GM12878 (cell line): ENCODE measurements at regions not wholly inside any gene's neighbourhood (a gene's known extent, or its start where the extent isn't known, plus 50 kb on each side); places are given as distances from the start of the nearest gene placed in this dataset.

Experiments used
- ATAC-seq: fragments of 200-7000 bp; cut with Tn5 transposase; 3 replicates; pipeline ENCODE4 v1.9.1; 2020; ENCODE audit warnings: mild to moderate bottlenecking, moderate library complexity
- BruUV-seq: library from RNA; stranded (reverse); fragments of 400-500 nt; replicated peaks from 2 replicates; lab custom pipeline; 2021; lab: Mats Ljungman, UMichigan
- CTCF ChIA-PET: fragments of 300-600 bp; sonication (Branson Sonifier 250); formaldehyde crosslinking; extraction: SDS; loops from one replicate; lab custom pipeline; 2021; ENCODE audit warnings: inconsistent platforms; lab: Yijun Ruan, JAX
- POLR2A ChIA-PET: fragments of 350-600 bp; formaldehyde crosslinking; extraction: SDS; loops from one replicate; lab custom pipeline; 2021; ENCODE audit warnings: inconsistent platforms; lab: Charles Lee
- RAD21 ChIA-PET: fragments of 300-600 bp; sonication (Branson Sonifier 250); formaldehyde crosslinking; loops from one replicate; lab custom pipeline; 2023; ENCODE audit warnings: antibody characterized with exemption; ENCODE audit not compliant: unreplicated experiment; lab: Charles Lee
- SMC1A ChIA-PET: fragments of 300-600 bp; sonication (Branson Sonifier 250); formaldehyde crosslinking; loops from one replicate; lab custom pipeline; 2023; ENCODE audit not compliant: unreplicated experiment, uncharacterized antibody; lab: Charles Lee
- DNase-seq: peaks from one replicate; pipeline ENCODE4 v3.0.0-alpha.2; 2011; ENCODE audit warnings: low read depth, low spot score
- FAIRE-seq: peaks from 3 replicates; lab custom pipeline; 2011; peaks lifted over from hg19 to GRCh38; lab: Jason Lieb, UNC
- H2AFZ ChIP-seq: 2 replicates; pipeline ENCODE4 v1.6.0; 2011; ENCODE audit warnings: low read depth, low read length, control low read depth; ENCODE audit not compliant: control insufficient read depth
- H3K27ac ChIP-seq: 2 replicates; pipeline ENCODE4 v1.5.1; 2011; ENCODE audit warnings: control low read depth; ENCODE audit not compliant: control insufficient read depth, insufficient read depth
- H3K27me3 ChIP-seq, 2 experiments: replicated peaks in 1 of 2; 2 replicates each; pipeline versions ENCODE4 v1.6.0 to v1.6.1; 2011; ENCODE audit warnings: low read length in 1 of 2; ENCODE audit not compliant: control insufficient read depth in 2 of 2, insufficient read depth in 2 of 2
- H3K36me3 ChIP-seq, 2 experiments: 2 replicates each; pipeline ENCODE4 v1.5.1; 2011; ENCODE audit warnings: low read length in 1 of 2; ENCODE audit not compliant: control insufficient read depth in 2 of 2, insufficient read depth in 2 of 2
- H3K4me1 ChIP-seq: 2 replicates; pipeline ENCODE4 v1.6.1; 2011; ENCODE audit warnings: mild to moderate bottlenecking, low read length, moderate library complexity, mixed read lengths; ENCODE audit not compliant: control insufficient read depth, insufficient read depth
- H3K4me2 ChIP-seq: 2 replicates; pipeline ENCODE4 v1.6.0; 2011; ENCODE audit warnings: control low read depth; ENCODE audit not compliant: control insufficient read depth, insufficient read depth
- H3K4me3 ChIP-seq: fragments of 200-600 bp; sonication (generic); 2 replicates; pipeline ENCODE4 v1.5.1; 2016
- H3K79me2 ChIP-seq: 2 replicates; pipeline ENCODE4 v1.6.0; 2011; ENCODE audit warnings: low read length; ENCODE audit not compliant: control insufficient read depth, insufficient read depth
- H3K9ac ChIP-seq: 2 replicates; pipeline ENCODE4 v1.8.0; 2011; ENCODE audit warnings: low read length, control low read depth, mixed read lengths; ENCODE audit not compliant: control insufficient read depth, insufficient read depth
- H3K9me3 ChIP-seq: replicated peaks from 3 replicates; pipeline ENCODE4 v1.5.1; 2011; ENCODE audit warnings: mild to moderate bottlenecking, low read length; ENCODE audit not compliant: control insufficient read depth, insufficient read depth
- H4K20me1 ChIP-seq: 2 replicates; pipeline ENCODE4 v1.6.0; 2011; ENCODE audit not compliant: control insufficient read depth, insufficient read depth
- CHD2 ChIP-seq: IDR thresholded peaks from 2 replicates; pipeline ENCODE4 v1.6.1; 2011; ENCODE audit warnings: low read depth, low read length, improper control_type of control experiment, borderline replicate concordance
- FOXK2 ChIP-seq: fragments of 450-650 bp; IDR thresholded peaks from 2 replicates; pipeline ENCODE4 v1.6.1; 2017; ENCODE audit warnings: mild to moderate bottlenecking, moderate library complexity
- GATAD2B ChIP-seq: fragments of 450-650 bp; conservative IDR thresholded peaks from 2 replicates; pipeline ENCODE4 v1.6.1; 2017; ENCODE audit warnings: low read depth, mild to moderate bottlenecking, moderate library complexity
- IRF5 ChIP-seq: fragments of 450-650 bp; IDR thresholded peaks from 2 replicates; pipeline ENCODE4 v1.6.1; 2017; ENCODE audit warnings: borderline replicate concordance
- MYB ChIP-seq: fragments of 150-350 bp; IDR thresholded peaks from 2 replicates; pipeline ENCODE4 v1.6.1; 2014; ENCODE audit warnings: mild to moderate bottlenecking, low read depth, low read length, borderline replicate concordance
- NFYA ChIP-seq: IDR thresholded peaks from 2 replicates; pipeline ENCODE4 v1.6.1; 2011; ENCODE audit warnings: low read depth, mild to moderate bottlenecking, low read length, improper control_type of control experiment, borderline replicate concordance
- POLR2AphosphoS5 ChIP-seq: IDR thresholded peaks from 2 replicates; pipeline ENCODE4 v1.6.1; 2011; ENCODE audit warnings: mild to moderate bottlenecking, low read length, inconsistent platforms
- RAD21 ChIP-seq: IDR thresholded peaks from 2 replicates; pipeline ENCODE4 v1.6.1; 2011; ENCODE audit warnings: mild to moderate bottlenecking, low read depth, low read length, moderate library complexity; ENCODE audit not compliant: insufficient read depth
- SREBF1 ChIP-seq: IDR thresholded peaks from 2 replicates; pipeline ENCODE4 v1.6.1; 2012; ENCODE audit warnings: mild to moderate bottlenecking, low read length
- YBX1 ChIP-seq: fragments of 450-650 bp; IDR thresholded peaks from 2 replicates; pipeline ENCODE4 v1.6.1; 2016; ENCODE audit warnings: antibody characterized with exemption
- YY1 ChIP-seq: IDR thresholded peaks from 2 replicates; pipeline ENCODE4 v1.6.1; 2011; ENCODE audit warnings: low read depth, mild to moderate bottlenecking, low read length
- ZNF24 ChIP-seq: fragments of 450-650 bp; IDR thresholded peaks from 2 replicates; pipeline ENCODE4 v1.6.1; 2017; ENCODE audit warnings: antibody characterized with exemption, mild to moderate bottlenecking
- WGBS: methylation state at CpG from one replicate; pipeline ENCODE4 v1.1.6; 2016; ENCODE audit warnings: low lambda C conversion rate; ENCODE audit not compliant: insufficient replicate concordance, insufficient coverage; ENCODE audit errors: missing lambda C conversion rate; 5-methylcytosine and 5-hydroxymethylcytosine counted together
- in situ Hi-C: fragments of 300-500 bp; cut with MboI; formaldehyde crosslinking; loops from 9 replicates; pipeline ENCODE4 v1.14.3; 2018; ENCODE audit warnings: mixed read lengths
- intact Hi-C: fragments of 100-400 bp; cut with micrococcal nuclease; formaldehyde crosslinking; loops from one replicate; pipeline ENCODE4 v1.14.2; 2022; ENCODE audit not compliant: unreplicated experiment
- TF ChIP-seq, protein P1 (sequence below): fragments of 450-650 bp; IDR thresholded peaks from 2 replicates; pipeline ENCODE4 v1.6.1; 2018; ENCODE audit warnings: borderline replicate concordance, mild to moderate bottlenecking; ENCODE audit not compliant: partially characterized antibody
- TF ChIP-seq, protein P2 (sequence below): IDR thresholded peaks from 2 replicates; pipeline ENCODE4 v1.6.1; 2012; ENCODE audit warnings: mild to moderate bottlenecking, low read depth, low read length

GRCh38 chr7:69359003-69359700, 239.1 kb upstream of the AUTS2 start (continued):
- TF ChIP-seq, protein P1, sequence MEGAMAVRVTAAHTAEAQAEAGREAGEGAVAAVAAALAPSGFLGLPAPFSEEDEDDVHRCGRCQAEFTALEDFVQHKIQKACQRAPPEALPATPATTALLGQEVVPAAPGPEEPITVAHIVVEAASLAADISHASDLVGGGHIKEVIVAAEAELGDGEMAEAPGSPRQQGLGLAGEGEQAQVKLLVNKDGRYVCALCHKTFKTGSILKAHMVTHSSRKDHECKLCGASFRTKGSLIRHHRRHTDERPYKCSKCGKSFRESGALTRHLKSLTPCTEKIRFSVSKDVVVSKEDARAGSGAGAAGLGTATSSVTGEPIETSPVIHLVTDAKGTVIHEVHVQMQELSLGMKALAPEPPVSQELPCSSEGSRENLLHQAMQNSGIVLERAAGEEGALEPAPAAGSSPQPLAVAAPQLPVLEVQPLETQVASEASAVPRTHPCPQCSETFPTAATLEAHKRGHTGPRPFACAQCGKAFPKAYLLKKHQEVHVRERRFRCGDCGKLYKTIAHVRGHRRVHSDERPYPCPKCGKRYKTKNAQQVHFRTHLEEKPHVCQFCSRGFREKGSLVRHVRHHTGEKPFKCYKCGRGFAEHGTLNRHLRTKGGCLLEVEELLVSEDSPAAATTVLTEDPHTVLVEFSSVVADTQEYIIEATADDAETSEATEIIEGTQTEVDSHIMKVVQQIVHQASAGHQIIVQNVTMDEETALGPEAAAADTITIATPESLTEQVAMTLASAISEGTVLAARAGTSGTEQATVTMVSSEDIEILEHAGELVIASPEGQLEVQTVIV: no peak
- TF ChIP-seq MYB: no peak
- no peak for TF ChIP-seq YY1
- no peak for TF ChIP-seq YBX1

DNA sequence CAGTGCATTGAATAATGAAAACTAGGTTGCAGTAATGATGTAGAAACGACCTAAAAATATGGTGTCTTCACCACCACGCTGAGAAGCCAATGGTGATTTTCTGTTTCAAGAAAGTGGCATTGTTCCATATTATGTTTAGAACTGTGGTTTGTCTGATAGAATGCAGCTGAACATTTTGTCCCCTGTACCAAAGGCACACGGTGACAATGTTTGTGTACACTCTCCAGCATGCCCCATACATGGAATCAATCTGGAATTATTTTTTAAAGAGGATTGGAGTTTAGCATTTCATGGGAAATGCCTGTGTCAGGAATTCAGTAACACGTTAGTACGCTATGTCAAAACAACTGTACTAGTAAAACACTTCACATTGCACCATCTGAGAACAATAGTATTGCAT, 237.4 kb upstream of the AUTS2 start:
- POLR2A ChIA-PET: no interaction called here
- no peak overlapping the region for H3K4me2 ChIP-seq
- H3K79me2 ChIP-seq: no peaks in the 10 kb centered on the region
- no TSS peak for BruUV-seq
- H3K36me3 ChIP-seq: no peaks in the 10 kb centered on the region
- H3K27me3 ChIP-seq: no peaks in the 10 kb centered on the region
- no peaks in the 10 kb centered on the region for H4K20me1 ChIP-seq
- H3K9me3 ChIP-seq: no peaks in the 10 kb centered on the region
- 8% methylated on average over 5 of the region's 5 CpGs for WGBS
- H3K4me3 ChIP-seq: no peak overlapping the region
- no peak overlapping the region for H2AFZ ChIP-seq
- CTCF ChIA-PET: no interaction called here
- ATAC-seq: no peak
- no peak for DNase-seq
- intact Hi-C loops (no loop called here), in situ Hi-C loops (no loop called here)
- SMC1A ChIA-PET: no interaction called here
- no peak overlapping the region for H3K27ac ChIP-seq
- no peak overlapping the region for H3K9ac ChIP-seq
- RAD21 ChIA-PET: no interaction called here
- no peaks in the 10 kb centered on the region for H3K4me1 ChIP-seq
- no peak for FAIRE-seq
- TF ChIP-seq CHD2 (no peak), GATAD2B (no peak), FOXK2 (no peak), IRF5 (no peak), POLR2AphosphoS5 (no peak), NFYA (no peak), SREBF1 (no peak), ZNF24 (no peak), RAD21 (no peak)
- TF ChIP-seq, protein P2, sequence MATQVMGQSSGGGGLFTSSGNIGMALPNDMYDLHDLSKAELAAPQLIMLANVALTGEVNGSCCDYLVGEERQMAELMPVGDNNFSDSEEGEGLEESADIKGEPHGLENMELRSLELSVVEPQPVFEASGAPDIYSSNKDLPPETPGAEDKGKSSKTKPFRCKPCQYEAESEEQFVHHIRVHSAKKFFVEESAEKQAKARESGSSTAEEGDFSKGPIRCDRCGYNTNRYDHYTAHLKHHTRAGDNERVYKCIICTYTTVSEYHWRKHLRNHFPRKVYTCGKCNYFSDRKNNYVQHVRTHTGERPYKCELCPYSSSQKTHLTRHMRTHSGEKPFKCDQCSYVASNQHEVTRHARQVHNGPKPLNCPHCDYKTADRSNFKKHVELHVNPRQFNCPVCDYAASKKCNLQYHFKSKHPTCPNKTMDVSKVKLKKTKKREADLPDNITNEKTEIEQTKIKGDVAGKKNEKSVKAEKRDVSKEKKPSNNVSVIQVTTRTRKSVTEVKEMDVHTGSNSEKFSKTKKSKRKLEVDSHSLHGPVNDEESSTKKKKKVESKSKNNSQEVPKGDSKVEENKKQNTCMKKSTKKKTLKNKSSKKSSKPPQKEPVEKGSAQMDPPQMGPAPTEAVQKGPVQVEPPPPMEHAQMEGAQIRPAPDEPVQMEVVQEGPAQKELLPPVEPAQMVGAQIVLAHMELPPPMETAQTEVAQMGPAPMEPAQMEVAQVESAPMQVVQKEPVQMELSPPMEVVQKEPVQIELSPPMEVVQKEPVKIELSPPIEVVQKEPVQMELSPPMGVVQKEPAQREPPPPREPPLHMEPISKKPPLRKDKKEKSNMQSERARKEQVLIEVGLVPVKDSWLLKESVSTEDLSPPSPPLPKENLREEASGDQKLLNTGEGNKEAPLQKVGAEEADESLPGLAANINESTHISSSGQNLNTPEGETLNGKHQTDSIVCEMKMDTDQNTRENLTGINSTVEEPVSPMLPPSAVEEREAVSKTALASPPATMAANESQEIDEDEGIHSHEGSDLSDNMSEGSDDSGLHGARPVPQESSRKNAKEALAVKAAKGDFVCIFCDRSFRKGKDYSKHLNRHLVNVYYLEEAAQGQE: no peak
